ENCODE measurements at regions not wholly inside any gene's neighbourhood (a gene's known extent, or its start where the extent isn't known, plus 50 kb on each side); places are given as distances from the start of the nearest gene placed in this dataset.

- Histone ChIP-seq H3K9me3 (ENCODE audit: control insufficient read depth in 4 of 4, insufficient read depth in 3 of 4, low read length in 3 of 4) (peaks cover 0 to 2% (median 0%) of the 10 kb centered on the region in 4 donors), H3K4me3 (no peak overlapping the region), H3K27me3 (ENCODE audit: control insufficient read depth in 3 of 3, insufficient read depth in 3 of 3, low read length in 2 of 3) (peaks cover 0 to 16% (median 2%) of the 10 kb centered on the region in 3 donors), H3K27ac (ENCODE audit: low read depth in 1 of 2, low read length in 1 of 2) (no peak overlapping the region), H3K36me3 (ENCODE audit: control insufficient read depth in 4 of 4, insufficient read depth in 4 of 4, low read length in 4 of 4) (no peaks in the 10 kb centered on the region), H3K4me1 (ENCODE audit: control insufficient read depth in 5 of 5, insufficient read depth in 5 of 5, low read length in 5 of 5) (no peaks in the 10 kb centered on the region), H3K9ac (ENCODE audit: insufficient read depth in 1 of 2, low read length in 2 of 2) (no peak overlapping the region)
- TF ChIP-seq CTCF (IDR thresholded peaks at IDR 0.05; ENCODE audit: control extremely low read depth, extremely low read depth) = no peak
- ATAC-seq (ENCODE audit: insufficient read depth, low FRiP score) (no peak), DNase-seq (no peak)
- 84 to 93% methylated on average over 12 of the region's 12 CpGs for WGBS, 2 donors
Measured at GRCh38 chr13:111909501-111909900, 157.4 kb upstream of the SOX1 start.

GRCh38 chr13:111909971-111910671 is 156.8 kb upstream of the SOX1 start:
- H3K27ac ChIP-seq (ENCODE audit: low read depth in 1 of 2, low read length in 1 of 2) = no peak overlapping the region
- WGBS, 2 donors = 89 to 93% methylated on average over 16 of the region's 16 CpGs
- H3K4me3 ChIP-seq = no peak overlapping the region
- H3K4me1 ChIP-seq (ENCODE audit: control insufficient read depth in 5 of 5, insufficient read depth in 5 of 5, low read length in 5 of 5) = no peaks in the 10 kb centered on the region
- H3K27me3 ChIP-seq (ENCODE audit: control insufficient read depth in 3 of 3, insufficient read depth in 3 of 3, low read length in 2 of 3) = peaks cover 0 to 16% (median 0%) of the 10 kb centered on the region in 3 donors
- no peak for TF ChIP-seq CTCF (IDR thresholded peaks at IDR 0.05; ENCODE audit: control extremely low read depth, extremely low read depth)
- H3K36me3 ChIP-seq (ENCODE audit: control insufficient read depth in 4 of 4, insufficient read depth in 4 of 4, low read length in 4 of 4) = no peaks in the 10 kb centered on the region
- ATAC-seq (ENCODE audit: insufficient read depth, low FRiP score) (no peak), DNase-seq (no peak)
- H3K9me3 ChIP-seq (ENCODE audit: control insufficient read depth in 4 of 4, insufficient read depth in 3 of 4, low read length in 3 of 4) = peaks cover 0 to 2% (median 0%) of the 10 kb centered on the region in 4 donors
- H3K9ac ChIP-seq (ENCODE audit: insufficient read depth in 1 of 2, low read length in 2 of 2) = no peak overlapping the region

- DNase-seq (no peak), ATAC-seq (ENCODE audit: insufficient read depth, low FRiP score) (no peak)
- no peaks in the 10 kb centered on the region for H3K4me1 ChIP-seq (ENCODE audit: control insufficient read depth in 5 of 5, insufficient read depth in 5 of 5, low read length in 5 of 5)
- no peak overlapping the region for H3K27ac ChIP-seq (ENCODE audit: low read depth in 1 of 2, low read length in 1 of 2)
- H3K27me3 ChIP-seq (ENCODE audit: control insufficient read depth in 3 of 3, insufficient read depth in 3 of 3, low read length in 2 of 3) = peaks cover 0 to 17% (median 0%) of the 10 kb centered on the region in 3 donors
- no peak overlapping the region for H3K9ac ChIP-seq (ENCODE audit: insufficient read depth in 1 of 2, low read length in 2 of 2)
- peaks cover 0 to 2% (median 0%) of the 10 kb centered on the region in 4 donors for H3K9me3 ChIP-seq (ENCODE audit: control insufficient read depth in 4 of 4, insufficient read depth in 3 of 4, low read length in 3 of 4)
- no peak for TF ChIP-seq CTCF (IDR thresholded peaks at IDR 0.05; ENCODE audit: control extremely low read depth, extremely low read depth)
- H3K36me3 ChIP-seq (ENCODE audit: control insufficient read depth in 4 of 4, insufficient read depth in 4 of 4, low read length in 4 of 4) = no peaks in the 10 kb centered on the region
- no peak overlapping the region for H3K4me3 ChIP-seq
- WGBS, 2 donors = 79 to 85% methylated on average over 11 of the region's 11 CpGs
Measured at GRCh38 chr13:111911121-111911720, 155.7 kb upstream of the SOX1 start.
